RWPE1 (cell line): ENCODE measurements at regions not wholly inside any gene's neighbourhood (a gene's known extent, or its start where the extent isn't known, plus 50 kb on each side); places are given as distances from the start of the nearest gene placed in this dataset.

ENCODE experiments used
- CTCF ChIA-PET: fragments of 350-600 bp; sonication (Branson Sonifier 250); formaldehyde crosslinking; extraction: SDS; loops from one replicate; lab custom pipeline; 2021; lab: Yijun Ruan, JAX
- POLR2A ChIA-PET: fragments of 400-600 bp; formaldehyde crosslinking; extraction: SDS; loops from one replicate; lab custom pipeline; 2020; ENCODE audit warnings: antibody characterized with exemption; ENCODE audit not compliant: low non-redundant PET; lab: Yijun Ruan, JAX
- DNase-seq: peaks from one replicate; pipeline ENCODE4 v3.0.0; 2012; ENCODE audit warnings: low spot score
- H3K27ac ChIP-seq: fragments of 450-650 bp; 2 replicates; pipeline ENCODE4 v1.5.1; 2017
- CTCF ChIP-seq: fragments of 450-650 bp; conservative IDR thresholded peaks from 2 replicates; pipeline ENCODE4 v1.5.1; 2017; ENCODE audit warnings: low read depth, mild to moderate bottlenecking

GRCh38 chr14:32019276-32019675, 57.8 kb upstream of the ARHGAP5 start:
- ChIA-PET POLR2A (no interaction called here), CTCF (interaction anchor here (0.7 kb wide), 1 partner anchor 748 kb away, joined by 6 read pairs; no protein-coding TSS in a partner anchor)
- no peak for TF ChIP-seq CTCF
- no peak for DNase-seq
- no peak overlapping the region for H3K27ac ChIP-seq

GRCh38 chr14:32020882-32021281, 56.2 kb upstream of the ARHGAP5 start:
- CTCF ChIA-PET = no interaction called here
- POLR2A ChIA-PET = no interaction called here
- no peak for DNase-seq
- no peak overlapping the region for H3K27ac ChIP-seq
- TF ChIP-seq CTCF = no peak

GRCh38 chr14:32021341-32021740, 55.8 kb upstream of the ARHGAP5 start:
- POLR2A ChIA-PET = no interaction called here
- DNase-seq = no peak
- TF ChIP-seq CTCF = no peak
- CTCF ChIA-PET = no interaction called here
- no peak overlapping the region for H3K27ac ChIP-seq

GRCh38 chr14:32022525-32022924, 54.6 kb upstream of the ARHGAP5 start:
- no peak for TF ChIP-seq CTCF
- ChIA-PET POLR2A (no interaction called here), CTCF (no interaction called here)
- no peak overlapping the region for H3K27ac ChIP-seq
- DNase-seq = no peak

- POLR2A ChIA-PET = no interaction called here
- no peak overlapping the region for H3K27ac ChIP-seq
- DNase-seq = no peak
- no peak for TF ChIP-seq CTCF
- CTCF ChIA-PET = interaction anchor here (0.5 kb wide), 1 partner anchor 1020 kb away, joined by 3 read pairs; no protein-coding TSS in a partner anchor
These were observed 54.1 kb upstream of the ARHGAP5 start for GRCh38 chr14:32022938-32023466.

GRCh38 chr14:32023540-32023939, 53.6 kb upstream of the ARHGAP5 start:
- DNase-seq = no peak
- CTCF ChIA-PET = interaction anchor here (0.5 kb wide), 1 partner anchor 1020 kb away, joined by 3 read pairs; no protein-coding TSS in a partner anchor
- H3K27ac ChIP-seq = no peak overlapping the region
- POLR2A ChIA-PET = no interaction called here
- no peak for TF ChIP-seq CTCF
